CD4-positive, alpha-beta T cell (primary cell): ENCODE measurements at regions not wholly inside any gene's neighbourhood (a gene's known extent, or its start where the extent isn't known, plus 50 kb on each side); places are given as distances from the start of the nearest gene placed in this dataset.
"Not testable (repeated sequence)": the region's sequence is repeated elsewhere in the genome, so short reads cannot be mapped to it uniquely, and the experiment has no call there.

Experiments
- ATAC-seq: fragments of 200-7000 bp; cut with Tn5 transposase; one replicate; pipeline ENCODE4 v1.10.0; 2022; ENCODE audit warnings: mild to moderate bottlenecking; ENCODE audit not compliant: poor library complexity
- CTCF ChIA-PET: fragments of 350-600 bp; sonication (Branson Sonifier 250); formaldehyde crosslinking; loops from one replicate; lab custom pipeline; 2021; ENCODE audit warnings: antibody characterized with exemption, inconsistent platforms; lab: Charles Lee
- POLR2A ChIA-PET: fragments of 350-600 bp; sonication (Branson Sonifier 250); formaldehyde crosslinking; loops from one replicate; lab custom pipeline; 2021; ENCODE audit warnings: antibody characterized with exemption, inconsistent platforms; lab: Charles Lee
- DNase-seq, 14 experiments: peaks; one replicate each; pipeline ENCODE4 v3.0.0-alpha.2; 2013 to 2020; ENCODE audit warnings: mixed read lengths in 2 of 14
- H3K27ac ChIP-seq, 2 donors: one replicate each; pipeline versions ENCODE4 v1.5.1 to v1.7.0; 2013; ENCODE audit warnings: low read length in 2 of 2, low read depth in 1 of 2, mild to moderate bottlenecking in 1 of 2
- H3K27me3 ChIP-seq, 2 experiments: 1 replicate in 1 of 2; 2 replicates in 1 of 2; pipeline versions ENCODE4 v1.6.1 to v1.7.0; 2013; ENCODE audit warnings: low read length in 2 of 2, control low read depth in 1 of 2, mild to moderate bottlenecking in 1 of 2, moderate library complexity in 1 of 2; ENCODE audit not compliant: insufficient read depth in 2 of 2, control insufficient read depth in 1 of 2
- H3K36me3 ChIP-seq: one replicate; pipeline ENCODE4 v1.6.1; 2013; ENCODE audit warnings: low read length, control low read depth; ENCODE audit not compliant: insufficient read depth
- H3K4me1 ChIP-seq: one replicate; pipeline ENCODE4 v1.6.1; 2013; ENCODE audit warnings: low read length, control low read depth; ENCODE audit not compliant: insufficient read depth
- H3K4me3 ChIP-seq: one replicate; pipeline ENCODE4 v1.5.1; 2013; ENCODE audit warnings: mild to moderate bottlenecking, low read length, moderate library complexity
- H3K9me3 ChIP-seq, 2 experiments: 1 replicate in 1 of 2; 2 replicates in 1 of 2; pipeline versions ENCODE4 v1.6.1 to v1.7.0; 2013; ENCODE audit warnings: low read length in 2 of 2, mild to moderate bottlenecking in 2 of 2, control low read depth in 1 of 2, moderate library complexity in 1 of 2; ENCODE audit not compliant: control insufficient read depth in 1 of 2, insufficient read depth in 1 of 2
- H3K27ac Mint-ChIP-seq: one replicate; pipeline ENCODE4 v1.8.0; 2020; ENCODE audit warnings: mixed read lengths
- H3K27me3 Mint-ChIP-seq: one replicate; pipeline ENCODE4 v1.8.0; 2021; ENCODE audit warnings: mixed read lengths
- H3K36me3 Mint-ChIP-seq: one replicate; pipeline ENCODE4 v1.8.0; 2021; ENCODE audit warnings: low read depth, mixed read lengths
- H3K4me1 Mint-ChIP-seq: one replicate; pipeline ENCODE4 v1.8.0; 2021; ENCODE audit warnings: low read depth, mixed read lengths
- H3K4me3 Mint-ChIP-seq: one replicate; pipeline ENCODE4 v1.8.0; 2020; ENCODE audit warnings: mild to moderate bottlenecking, mixed read lengths
- H3K9me3 Mint-ChIP-seq: one replicate; pipeline ENCODE4 v1.8.0; 2020; ENCODE audit warnings: mixed read lengths
- CTCF ChIP-seq: fragments of 200-600 bp; IDR thresholded peaks from one replicate; pipeline ENCODE4 v1.8.0; 2022; ENCODE audit warnings: antibody characterized with exemption, mild to moderate bottlenecking
- intact Hi-C, 2 experiments: fragments of 100-400 bp; cut with DNase I in 1 of 2; cut with micrococcal nuclease in 1 of 2; formaldehyde crosslinking; loops; one replicate each; pipeline versions ENCODE4 v1.15.1 to v1.9.0; 2023 to 2025; cut with DNase I, micrococcal nuclease

- Histone ChIP-seq H3K36me3 (no peaks in the 10 kb centered on the region), H3K4me1 (no peaks in the 10 kb centered on the region), H3K9me3 (peaks cover 0 to 3% of the 10 kb centered on the region in 2 experiments), H3K4me3 (no peak overlapping the region), H3K27me3 (no peaks in the 10 kb centered on the region), H3K27ac (no peak overlapping the region)
- no peaks in the 10 kb centered on the region for H3K9me3 Mint-ChIP-seq
- intact Hi-C loops, result no loop called here
- CTCF ChIA-PET, result no interaction called here
- no peaks in the 10 kb centered on the region for H3K27me3 Mint-ChIP-seq
- H3K27ac Mint-ChIP-seq, result no peak overlapping the region
- H3K4me1 Mint-ChIP-seq, result no peaks in the 10 kb centered on the region
- ATAC-seq (no peak), DNase-seq (no peak)
- H3K4me3 Mint-ChIP-seq, result no peak overlapping the region
- no peaks in the 10 kb centered on the region for H3K36me3 Mint-ChIP-seq
- TF ChIP-seq CTCF, result no peak
- POLR2A ChIA-PET, result no interaction called here
Observed at GRCh38 chr13:88472316-88472715, 801.1 kb downstream of the SLITRK5 start.

DNA sequence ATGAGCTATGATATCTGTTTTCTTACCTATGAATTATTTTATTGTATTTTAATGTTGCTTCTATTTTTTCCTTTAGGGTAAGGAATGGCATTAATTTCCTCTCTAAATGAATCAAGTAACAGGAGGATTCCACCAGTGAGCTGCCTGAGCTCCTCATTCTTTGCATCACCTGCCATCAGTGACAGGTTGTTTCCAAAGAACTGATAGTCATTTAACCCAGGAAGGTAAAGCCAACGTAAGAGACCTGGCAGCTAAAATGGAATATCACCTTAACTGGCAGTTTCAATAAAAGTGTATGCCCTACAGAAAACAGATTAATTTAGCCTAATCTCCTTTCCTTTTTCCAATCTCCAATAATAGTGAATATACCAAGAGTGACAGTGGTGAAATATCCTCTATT, 812.0 kb downstream of the SLITRK5 start:
- intact Hi-C loops, result no loop called here
- H3K9me3 ChIP-seq, result peaks cover 0 to 14% of the 10 kb centered on the region in 2 experiments
- Mint-ChIP-seq H3K4me3 (no peak overlapping the region), H3K27me3 (no peaks in the 10 kb centered on the region), H3K9me3 (no peaks in the 10 kb centered on the region), H3K4me1 (no peaks in the 10 kb centered on the region), H3K27ac (no peak overlapping the region), H3K36me3 (no peaks in the 10 kb centered on the region)
- no peaks in the 10 kb centered on the region for H3K36me3 ChIP-seq
- ATAC-seq, result no peak
- CTCF ChIA-PET, result no interaction called here
- H3K27ac ChIP-seq, result no peak overlapping the region
- no peak for DNase-seq
- no peaks in the 10 kb centered on the region for H3K27me3 ChIP-seq
- no peak for TF ChIP-seq CTCF
- H3K4me1 ChIP-seq, result no peaks in the 10 kb centered on the region
- no peak overlapping the region for H3K4me3 ChIP-seq
- POLR2A ChIA-PET, result interaction anchor here (0.7 kb wide), 1 partner anchor 140 kb away, joined by 3 read pairs; no protein-coding TSS in a partner anchor

- Histone ChIP-seq H3K4me1 (no peaks in the 10 kb centered on the region), H3K36me3 (no peaks in the 10 kb centered on the region), H3K27ac (no peak overlapping the region), H3K27me3 (no peaks in the 10 kb centered on the region), H3K4me3 (no peak overlapping the region), H3K9me3 (peaks cover 4 to 13% of the 10 kb centered on the region in 2 experiments)
- Mint-ChIP-seq H3K27ac (no peak overlapping the region), H3K36me3 (peaks cover 32% of the 10 kb centered on the region), H3K9me3 (peaks cover 26% of the 10 kb centered on the region), H3K4me1 (no peaks in the 10 kb centered on the region), H3K27me3 (no peaks in the 10 kb centered on the region), H3K4me3 (no peak overlapping the region)
- no peak for TF ChIP-seq CTCF
- POLR2A ChIA-PET, result no interaction called here
- DNase-seq (no peak), ATAC-seq (no peak)
- intact Hi-C loops, result no loop called here
- CTCF ChIA-PET, result no interaction called here
Observed at GRCh38 chr13:88507909-88508308, 836.7 kb downstream of the SLITRK5 start.

- H3K27ac Mint-ChIP-seq, H3K27ac ChIP-seq, H3K4me3 Mint-ChIP-seq, H3K27me3 Mint-ChIP-seq, H3K4me1 Mint-ChIP-seq, H3K27me3 ChIP-seq, ATAC-seq, H3K4me3 ChIP-seq, CTCF ChIA-PET, intact Hi-C loops, H3K36me3 ChIP-seq, H3K9me3 Mint-ChIP-seq, DNase-seq, H3K4me1 ChIP-seq, POLR2A ChIA-PET: not testable (repeated sequence)
- peaks cover 4 to 13% of the 10 kb centered on the region in 2 experiments for H3K9me3 ChIP-seq
- peaks cover 21% of the 10 kb centered on the region for H3K36me3 Mint-ChIP-seq
Observed at GRCh38 chr13:88512993-88513392, 841.8 kb downstream of the SLITRK5 start.
